ENCODE measurements at regions not wholly inside any gene's neighbourhood (a gene's known extent, or its start where the extent isn't known, plus 50 kb on each side); places are given as distances from the start of the nearest gene placed in this dataset.

DNA sequence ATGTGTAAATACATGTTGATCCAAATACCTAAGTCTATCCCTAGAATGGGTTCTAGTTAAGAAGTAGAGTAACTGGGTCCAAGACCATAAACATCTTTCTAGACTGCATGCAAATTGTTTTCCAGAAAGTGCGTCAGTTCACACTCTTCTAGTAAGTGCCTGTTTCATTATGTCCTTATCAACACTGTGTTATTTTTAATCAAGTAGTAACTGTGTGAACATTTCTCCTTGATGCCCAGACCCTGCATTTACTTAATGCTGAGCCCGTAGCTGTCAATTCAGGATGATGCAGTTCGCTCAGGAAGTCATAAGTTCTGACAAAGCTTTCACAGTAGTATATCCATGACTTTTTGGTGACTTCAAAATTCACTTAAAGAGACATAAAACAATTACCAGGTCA, 374.8 kb downstream of the OTUD1 start:
- no peaks in the 10 kb centered on the region for H3K27me3 Mint-ChIP-seq (ENCODE audit: low read depth)
- TF ChIP-seq CTCF (IDR thresholded peaks at IDR 0.05; ENCODE audit: unreplicated experiment in 3 of 3) = no peak
- no peak overlapping the region for H3K4me3 Mint-ChIP-seq
- H3K36me3 Mint-ChIP-seq (ENCODE audit: low read depth) = no peaks in the 10 kb centered on the region
- no peak overlapping the region for H3K27ac Mint-ChIP-seq
- no peaks in the 10 kb centered on the region for H3K9me3 Mint-ChIP-seq
- H3K4me1 Mint-ChIP-seq = no peaks in the 10 kb centered on the region

- H3K27me3 Mint-ChIP-seq (ENCODE audit: low read depth) = no peaks in the 10 kb centered on the region
- no peak overlapping the region for H3K4me3 Mint-ChIP-seq
- H3K9me3 Mint-ChIP-seq = no peaks in the 10 kb centered on the region
- TF ChIP-seq CTCF (IDR thresholded peaks at IDR 0.05; ENCODE audit: unreplicated experiment in 3 of 3) = no peak
- H3K36me3 Mint-ChIP-seq (ENCODE audit: low read depth) = no peaks in the 10 kb centered on the region
- H3K27ac Mint-ChIP-seq = no peak overlapping the region
- no peaks in the 10 kb centered on the region for H3K4me1 Mint-ChIP-seq
Observed at GRCh38 chr10:23818484-23818883, 379.6 kb downstream of the OTUD1 start.

GRCh38 chr10:23820792-23821191, 381.9 kb downstream of the OTUD1 start:
- Mint-ChIP-seq H3K9me3 (no peaks in the 10 kb centered on the region), H3K36me3 (ENCODE audit: low read depth) (no peaks in the 10 kb centered on the region), H3K4me1 (no peaks in the 10 kb centered on the region), H3K27me3 (ENCODE audit: low read depth) (no peaks in the 10 kb centered on the region), H3K4me3 (no peak overlapping the region), H3K27ac (no peak overlapping the region)
- no peak for TF ChIP-seq CTCF (IDR thresholded peaks at IDR 0.05; ENCODE audit: unreplicated experiment in 3 of 3)

- H3K36me3 Mint-ChIP-seq (ENCODE audit: low read depth) = no peaks in the 10 kb centered on the region
- no peak overlapping the region for H3K27ac Mint-ChIP-seq
- H3K4me1 Mint-ChIP-seq = no peaks in the 10 kb centered on the region
- peaks cover 7% of the 10 kb centered on the region for H3K27me3 Mint-ChIP-seq (ENCODE audit: low read depth)
- H3K4me3 Mint-ChIP-seq = no peak overlapping the region
- TF ChIP-seq CTCF (IDR thresholded peaks at IDR 0.05; ENCODE audit: unreplicated experiment in 3 of 3) = no peak
- H3K9me3 Mint-ChIP-seq = no peaks in the 10 kb centered on the region
Observed at GRCh38 chr10:23824822-23825221, 384.1 kb upstream of the KIAA1217 start.

DNA sequence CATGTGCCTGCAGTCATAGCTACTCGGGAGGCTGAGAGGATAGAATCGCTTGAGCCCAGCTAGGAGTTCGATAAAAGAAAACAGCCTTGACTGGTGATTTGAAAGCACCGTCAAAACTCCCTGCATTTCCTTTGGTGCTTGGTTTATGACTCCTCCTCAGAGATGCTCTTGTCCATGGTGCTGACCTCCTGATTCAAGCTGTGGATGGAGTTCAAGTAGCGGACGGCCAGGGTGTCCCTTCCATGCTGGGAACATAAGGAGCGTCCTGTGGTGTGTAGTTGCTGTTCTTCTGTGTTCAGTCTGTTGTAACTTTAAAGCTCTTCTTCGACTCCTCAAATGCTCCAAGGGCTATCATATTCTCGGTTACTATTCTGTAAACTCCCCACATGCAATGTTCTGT, 382.5 kb upstream of the KIAA1217 start:
- Mint-ChIP-seq H3K9me3 (no peaks in the 10 kb centered on the region), H3K4me1 (no peaks in the 10 kb centered on the region), H3K27ac (no peak overlapping the region), H3K4me3 (no peak overlapping the region), H3K27me3 (ENCODE audit: low read depth) (peaks cover 12% of the 10 kb centered on the region), H3K36me3 (ENCODE audit: low read depth) (no peaks in the 10 kb centered on the region)
- TF ChIP-seq CTCF (IDR thresholded peaks at IDR 0.05; ENCODE audit: unreplicated experiment in 3 of 3) = no peak

DNA sequence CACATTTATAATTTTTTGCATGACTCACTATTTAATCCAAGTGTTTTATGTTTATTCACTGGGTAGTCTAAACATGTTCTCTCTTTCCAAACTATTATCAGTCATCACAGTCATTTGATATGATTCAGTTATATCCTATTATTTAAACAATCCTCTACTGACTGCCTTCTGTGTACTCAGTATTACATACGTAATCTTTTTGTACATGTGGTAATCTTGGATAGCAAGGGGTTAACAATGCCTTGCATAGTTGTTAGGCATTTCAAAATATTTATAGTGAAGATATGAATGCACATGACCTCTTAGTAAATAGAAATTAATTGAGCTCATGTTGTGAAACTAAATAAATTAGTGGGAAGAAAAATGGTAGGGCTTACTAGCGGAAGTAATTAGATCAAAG, 379.4 kb upstream of the KIAA1217 start:
- peaks cover 19% of the 10 kb centered on the region for H3K27me3 Mint-ChIP-seq (ENCODE audit: low read depth)
- no peak for TF ChIP-seq CTCF (IDR thresholded peaks at IDR 0.05; ENCODE audit: unreplicated experiment in 3 of 3)
- no peaks in the 10 kb centered on the region for H3K36me3 Mint-ChIP-seq (ENCODE audit: low read depth)
- no peak overlapping the region for H3K27ac Mint-ChIP-seq
- no peaks in the 10 kb centered on the region for H3K9me3 Mint-ChIP-seq
- no peak overlapping the region for H3K4me3 Mint-ChIP-seq
- no peaks in the 10 kb centered on the region for H3K4me1 Mint-ChIP-seq

Data from nephron (organoid).